HG03460 (cell line): ENCODE measurements at regions not wholly inside any gene's neighbourhood (a gene's known extent, or its start where the extent isn't known, plus 50 kb on each side); places are given as distances from the start of the nearest gene placed in this dataset.

ENCODE experiments used
- ATAC-seq: cut with Tn5 transposase; IDR thresholded peaks from one replicate; pipeline ENCODE4 v1.9.1; 2021; ENCODE audit not compliant: unreplicated experiment

DNA sequence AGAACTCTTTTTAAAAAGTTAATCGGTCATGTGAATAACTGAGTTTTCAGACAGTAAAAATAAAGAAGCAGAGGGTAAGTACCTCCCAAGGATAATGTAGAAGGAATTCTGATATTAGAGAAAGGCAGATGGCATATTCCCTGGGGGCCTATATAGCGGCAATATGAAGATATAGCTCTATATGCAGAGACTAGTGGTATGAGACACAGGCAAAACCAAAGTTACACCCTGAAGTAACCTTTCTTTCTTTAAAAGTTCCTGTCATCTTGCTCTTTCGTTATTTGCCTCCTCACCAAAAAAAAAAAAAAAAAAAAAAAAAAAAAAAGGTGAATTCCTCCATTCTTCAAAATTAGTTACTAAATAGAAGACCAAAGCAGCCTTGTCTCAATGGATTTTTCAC is 76.2 kb upstream of the ARHGAP32 start:
- ATAC-seq, result no peak

DNA sequence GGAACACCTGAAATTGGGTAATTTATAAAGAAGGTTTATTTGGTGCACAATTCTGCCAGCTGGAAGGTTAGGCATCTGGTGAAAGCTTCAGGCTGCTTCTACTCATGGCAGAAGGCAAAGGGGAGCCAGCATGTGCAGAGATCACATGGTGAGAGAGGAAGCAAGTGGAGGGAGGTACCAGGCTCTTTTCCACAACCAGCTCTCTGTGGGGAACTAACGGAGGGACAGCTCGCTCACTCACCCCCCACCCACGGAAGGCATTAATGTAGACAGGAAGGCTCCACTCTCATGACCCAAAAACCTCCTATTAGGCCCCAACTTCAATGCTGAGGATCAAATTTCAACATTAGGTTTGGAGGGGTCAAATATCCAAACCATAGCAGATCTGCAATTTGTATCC is 75.6 kb upstream of the ARHGAP32 start:
- ATAC-seq, result no peak

DNA sequence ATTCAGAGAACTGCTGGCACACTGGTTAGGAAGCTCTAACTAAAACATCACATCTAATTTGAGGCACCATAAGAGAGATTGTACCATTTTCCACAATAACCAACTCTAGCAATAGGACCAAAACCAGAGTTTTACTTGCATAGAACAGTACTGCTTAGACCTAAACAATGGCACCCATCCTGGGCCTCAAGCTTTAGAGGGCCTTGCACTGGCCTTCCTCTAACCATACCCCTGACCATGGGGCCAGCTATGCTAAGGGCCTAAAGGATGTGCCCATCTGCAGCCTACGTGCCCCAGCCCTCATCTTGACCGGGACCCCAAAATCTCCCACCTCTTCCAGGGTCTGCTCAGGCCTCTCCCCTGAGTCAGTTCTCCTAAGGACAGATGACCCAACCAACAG is 74.4 kb upstream of the ARHGAP32 start:
- no peak for ATAC-seq

DNA sequence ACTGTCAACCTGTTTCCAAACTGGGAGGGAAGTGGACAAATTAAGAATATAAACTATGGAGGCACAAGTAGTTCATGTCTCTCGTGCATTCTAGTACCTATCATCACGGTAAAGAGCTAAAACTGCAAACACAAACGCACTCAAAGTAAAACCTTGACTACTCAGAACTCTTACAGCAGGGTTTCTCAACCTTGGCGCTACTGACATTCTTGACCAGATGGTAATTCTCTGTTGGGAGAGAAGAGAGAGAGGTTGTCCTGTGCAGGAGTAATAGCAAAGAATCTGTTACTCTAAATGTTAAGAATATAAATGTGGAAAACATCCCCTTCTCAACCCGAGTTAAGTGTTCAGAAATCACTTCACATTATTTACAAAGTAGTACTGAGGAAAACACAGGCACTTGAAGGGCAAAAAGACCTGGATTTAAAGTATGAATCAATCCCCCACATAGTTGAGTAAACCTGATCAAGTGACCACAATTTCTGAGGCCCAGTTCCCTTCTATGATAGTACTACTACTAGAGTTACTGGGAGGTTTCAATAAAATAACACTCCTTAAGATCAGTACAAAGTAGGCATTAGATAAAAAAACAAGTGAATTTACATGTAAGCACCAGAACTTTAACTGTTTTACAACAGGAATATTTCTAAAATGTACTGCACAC is 73.1 kb upstream of the ARHGAP32 start:
- ATAC-seq, result no peak

DNA sequence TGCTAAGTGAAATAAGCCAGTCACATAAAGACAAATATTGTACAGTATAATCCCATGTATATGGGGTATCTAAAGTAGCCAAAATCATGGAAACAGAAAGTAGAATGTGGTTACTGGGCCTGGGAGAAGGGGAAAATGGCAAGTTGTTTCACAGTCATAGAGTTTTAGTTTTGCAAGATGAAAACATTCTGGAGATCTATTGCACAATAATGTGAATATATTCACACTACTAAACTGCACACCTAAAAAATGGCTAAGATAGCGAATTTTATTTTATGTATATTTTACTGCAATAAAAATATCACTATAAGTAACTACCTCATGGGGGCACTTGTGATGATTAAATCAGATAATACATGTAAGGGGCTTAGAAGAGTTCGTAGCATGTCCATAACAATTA is 72.0 kb upstream of the ARHGAP32 start:
- no peak for ATAC-seq

DNA sequence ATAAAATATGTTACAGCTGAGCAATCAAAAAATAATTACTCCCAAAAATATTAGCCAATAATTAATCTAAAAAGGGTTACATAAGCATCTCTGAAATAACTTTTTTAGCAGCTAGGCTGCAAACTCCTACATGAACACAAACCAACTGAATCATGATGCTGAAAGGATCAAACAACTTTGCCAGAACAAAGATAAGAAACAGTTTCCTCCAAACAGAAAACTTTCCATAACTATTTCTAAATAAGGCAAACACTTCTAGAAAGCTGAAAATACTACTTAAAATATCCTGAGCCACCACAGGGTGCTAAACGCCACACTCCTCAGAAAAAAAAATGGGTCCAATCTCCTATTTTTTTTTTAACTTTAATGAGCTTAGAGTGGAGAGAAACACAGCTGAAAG is 68.6 kb upstream of the ARHGAP32 start:
- ATAC-seq, result no peak

DNA sequence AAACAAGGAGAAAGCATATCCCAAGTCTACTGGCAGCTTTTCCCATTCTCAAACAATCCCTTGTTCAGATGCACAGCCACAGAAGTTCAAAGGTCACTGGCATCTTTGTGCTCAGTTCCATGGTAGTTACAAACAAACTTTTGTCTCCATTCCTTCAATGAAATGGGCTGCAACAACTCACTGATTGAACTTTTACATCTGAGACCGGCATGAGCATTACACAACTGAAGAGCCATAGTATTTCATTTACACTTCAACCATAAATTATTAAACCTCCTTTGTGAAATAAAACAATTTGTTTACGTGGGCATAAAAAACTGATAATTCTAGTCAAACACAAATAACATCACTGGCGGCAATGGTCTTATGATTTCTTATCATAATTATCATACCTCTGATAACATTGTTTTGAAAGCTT is 67.8 kb upstream of the ARHGAP32 start:
- no peak for ATAC-seq

DNA sequence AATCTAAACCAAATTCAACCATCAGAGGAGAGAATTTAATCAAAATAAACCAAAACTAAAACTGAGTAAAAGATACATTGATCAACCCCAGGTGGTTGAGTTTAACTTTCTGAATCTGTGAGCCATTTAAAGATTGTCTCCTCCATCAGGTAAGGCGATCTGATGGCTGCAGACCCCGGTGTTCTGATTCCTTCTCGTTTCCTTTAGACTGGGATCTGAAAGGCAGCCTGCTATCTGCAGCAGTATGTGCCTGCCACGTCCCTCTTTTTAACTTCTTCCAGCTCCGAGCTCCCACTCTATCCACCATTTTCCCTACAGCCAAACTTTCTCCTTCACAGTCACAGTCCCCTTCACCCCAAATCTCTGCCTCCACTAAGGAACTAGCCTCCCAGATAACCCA is 66.1 kb upstream of the ARHGAP32 start:
- ATAC-seq, result no peak

DNA sequence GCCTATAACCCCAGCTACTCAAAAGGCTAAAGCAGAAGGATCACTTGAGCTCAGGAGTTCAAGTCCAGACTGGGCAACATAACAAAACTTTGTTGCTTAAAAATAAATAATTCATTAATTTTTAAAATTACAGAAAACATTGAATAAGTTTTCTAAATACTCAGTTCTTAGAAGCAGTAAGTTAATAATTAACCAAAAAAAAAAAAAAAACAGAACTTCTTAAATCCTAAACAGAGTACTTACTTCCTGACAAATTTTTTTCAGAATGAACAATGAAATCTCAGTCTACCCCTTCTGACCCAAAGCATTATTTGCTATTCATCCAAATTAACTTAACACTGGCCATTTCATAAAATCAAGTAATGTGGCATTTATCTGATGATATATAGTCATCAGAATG is 65.4 kb upstream of the ARHGAP32 start:
- ATAC-seq, result no peak

DNA sequence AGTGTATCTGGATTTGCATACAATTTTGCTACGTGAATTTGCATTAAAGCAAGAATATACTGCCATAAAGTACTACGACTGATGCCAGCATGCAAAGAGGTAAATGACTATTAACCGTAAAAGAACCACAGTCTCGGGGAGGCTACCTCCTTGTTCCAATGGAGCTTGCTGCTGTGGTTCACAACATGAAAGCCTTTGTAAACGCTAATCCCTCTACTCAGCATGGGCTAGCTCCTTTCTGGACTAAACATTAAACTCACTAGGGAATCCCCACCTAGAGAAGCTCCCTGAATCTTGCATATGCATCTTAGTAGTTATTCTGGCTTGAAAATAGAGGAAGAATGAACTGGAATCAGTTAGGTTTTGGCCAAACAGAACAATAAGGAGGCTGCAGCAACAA is 60.5 kb upstream of the ARHGAP32 start:
- no peak for ATAC-seq

DNA sequence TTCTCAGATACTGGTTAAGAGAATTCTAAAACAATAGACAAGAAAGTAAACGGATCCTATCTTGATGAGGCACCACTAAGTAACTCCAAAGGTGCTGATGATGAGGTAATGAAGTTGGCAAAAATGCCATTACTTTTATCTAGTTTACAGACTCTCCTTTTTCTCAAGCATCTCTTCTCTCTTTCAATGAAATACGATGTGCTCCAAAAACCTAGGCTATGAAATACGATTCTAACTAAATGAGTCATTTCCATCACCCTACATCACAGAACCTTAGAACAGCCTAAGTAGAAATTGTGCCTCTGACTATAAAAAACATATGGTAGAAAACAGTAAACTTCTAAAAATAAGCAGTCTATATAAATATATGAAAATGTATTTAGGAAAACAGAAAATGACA is 58.9 kb upstream of the ARHGAP32 start:
- no peak for ATAC-seq

DNA sequence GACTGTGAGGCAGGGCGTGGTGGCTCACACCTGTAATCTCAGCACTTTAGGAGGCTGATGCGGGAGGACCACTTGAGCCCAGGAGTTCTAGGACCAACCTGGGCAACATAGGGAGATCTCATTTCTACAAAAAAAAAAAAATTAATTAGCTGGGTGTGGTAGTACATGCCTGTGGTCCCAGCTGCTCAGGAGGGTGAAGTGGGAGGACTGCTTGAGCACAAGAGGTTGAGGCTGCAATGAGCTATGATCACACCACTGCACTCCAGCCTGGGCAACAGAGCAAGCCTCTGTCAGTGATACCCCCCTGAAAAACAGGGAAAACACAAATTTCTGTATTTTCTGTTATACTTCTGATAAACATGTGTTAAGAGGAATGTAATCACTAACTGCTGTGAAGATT is 57.8 kb upstream of the ARHGAP32 start:
- ATAC-seq, result no peak

DNA sequence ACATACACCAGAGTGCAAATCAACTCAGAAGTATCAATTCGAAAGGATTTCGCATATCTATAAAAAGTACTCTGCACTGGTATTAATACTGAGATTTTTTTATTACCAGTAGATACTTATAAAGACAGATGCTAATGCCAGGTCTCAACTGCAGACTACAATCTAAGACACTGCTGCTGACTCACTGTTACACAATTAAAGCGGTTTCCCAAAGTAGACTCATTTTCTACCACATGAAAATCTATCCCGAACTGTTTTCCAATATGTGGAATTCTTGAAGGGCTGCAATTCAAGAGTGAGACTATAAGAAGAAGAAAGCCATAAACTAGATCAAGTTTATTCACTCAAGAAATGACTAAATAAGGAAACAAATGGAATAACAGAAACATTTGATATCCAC is 57.2 kb upstream of the ARHGAP32 start:
- ATAC-seq, result no peak

DNA sequence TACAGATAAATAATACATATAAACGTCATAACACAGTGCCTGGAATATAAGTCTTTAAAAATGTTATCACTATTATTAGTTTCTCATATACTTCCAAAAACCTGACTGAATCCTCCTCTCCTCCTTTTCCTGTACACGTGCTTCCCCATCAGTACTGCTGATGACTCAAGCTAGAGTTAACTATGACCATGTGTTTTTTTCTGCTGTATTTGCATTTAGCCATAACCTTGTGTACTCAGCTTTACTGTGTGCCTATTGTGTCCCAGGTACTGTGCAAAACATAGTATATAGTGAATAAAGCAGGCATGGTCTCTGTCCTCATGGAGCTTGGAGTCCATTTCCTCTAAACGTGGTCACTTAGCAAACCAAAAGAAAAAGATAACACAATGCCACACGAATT is 56.5 kb upstream of the ARHGAP32 start:
- ATAC-seq, result no peak

DNA sequence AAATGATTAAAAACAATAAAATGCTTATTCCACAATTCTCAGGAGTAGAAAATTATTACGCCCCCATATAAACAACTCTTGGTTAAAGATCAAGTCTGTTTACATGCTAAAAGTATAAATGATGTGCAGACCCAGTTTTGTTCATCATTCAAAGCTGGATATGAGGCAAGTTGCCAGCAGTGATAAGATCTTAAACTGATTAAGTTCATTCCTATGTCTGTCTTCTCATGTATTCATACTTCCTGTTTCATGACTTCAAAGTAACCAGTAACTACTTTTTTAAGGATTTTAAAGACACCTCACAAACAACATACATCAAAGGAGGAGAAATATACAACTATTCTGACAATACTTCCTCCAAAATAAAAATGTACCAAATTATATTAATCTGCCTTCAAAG is 55.0 kb upstream of the ARHGAP32 start:
- ATAC-seq, result no peak

DNA sequence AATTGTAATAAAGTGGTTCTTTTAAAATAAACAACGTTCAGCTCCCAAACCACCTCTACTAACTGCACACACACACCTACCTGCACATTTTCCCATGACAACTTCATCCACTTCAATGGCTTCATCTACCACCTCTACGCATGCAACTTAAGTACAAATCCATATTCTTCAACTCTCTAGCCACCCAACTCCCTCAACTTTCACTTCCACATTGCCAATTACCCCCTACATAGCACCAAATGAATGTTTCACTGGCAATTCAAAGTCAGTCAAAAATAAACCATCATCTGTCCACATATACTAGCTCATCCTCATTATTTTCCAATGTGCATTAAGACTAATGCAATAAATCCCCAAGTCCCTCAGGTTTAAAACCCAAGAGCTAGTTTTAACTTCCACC is 50.7 kb upstream of the ARHGAP32 start:
- no peak for ATAC-seq
